ENCODE measurements at regions not wholly inside any gene's neighbourhood (a gene's known extent, or its start where the extent isn't known, plus 50 kb on each side); places are given as distances from the start of the nearest gene placed in this dataset.
"Not testable (repeated sequence)": the region's sequence is repeated elsewhere in the genome, so short reads cannot be mapped to it uniquely, and the experiment has no call there.

DNA sequence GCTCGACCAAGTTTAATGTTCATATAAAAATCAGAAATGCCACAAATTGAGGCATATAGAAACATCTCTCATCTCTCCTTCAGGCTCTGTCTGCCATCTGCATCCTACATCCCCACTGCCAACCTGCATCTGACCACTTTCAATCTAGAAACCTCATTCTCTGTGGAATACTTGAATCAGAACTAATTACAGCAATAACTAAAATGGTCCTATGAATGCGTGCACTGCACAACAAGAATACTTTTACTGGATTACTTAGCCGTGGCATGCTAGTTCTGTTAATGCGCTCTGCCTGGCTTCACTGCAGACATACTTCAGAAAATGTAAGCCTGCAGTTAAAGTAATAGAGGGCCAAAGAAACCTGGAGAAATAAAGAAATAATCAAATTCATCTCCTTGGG is 89.8 kb upstream of the NR5A2 start:
- FAIRE-seq (no peak), DNase-seq (ENCODE audit: extremely low spot score, insufficient read length, low read depth) (no peak)

- FAIRE-seq (no peak), DNase-seq (ENCODE audit: extremely low spot score, insufficient read length, low read depth) (no peak)
These were observed 82.5 kb upstream of the NR5A2 start for GRCh38 chr1:199944986-199945385.

- FAIRE-seq = no peak
- DNase-seq (ENCODE audit: extremely low spot score, insufficient read length, low read depth) = no peak
These were observed 81.9 kb upstream of the NR5A2 start for GRCh38 chr1:199945591-199945990.

- DNase-seq (ENCODE audit: extremely low spot score, insufficient read length, low read depth) (no peak), FAIRE-seq (no peak)
These were observed 81.0 kb upstream of the NR5A2 start for GRCh38 chr1:199946305-199947155.

DNA sequence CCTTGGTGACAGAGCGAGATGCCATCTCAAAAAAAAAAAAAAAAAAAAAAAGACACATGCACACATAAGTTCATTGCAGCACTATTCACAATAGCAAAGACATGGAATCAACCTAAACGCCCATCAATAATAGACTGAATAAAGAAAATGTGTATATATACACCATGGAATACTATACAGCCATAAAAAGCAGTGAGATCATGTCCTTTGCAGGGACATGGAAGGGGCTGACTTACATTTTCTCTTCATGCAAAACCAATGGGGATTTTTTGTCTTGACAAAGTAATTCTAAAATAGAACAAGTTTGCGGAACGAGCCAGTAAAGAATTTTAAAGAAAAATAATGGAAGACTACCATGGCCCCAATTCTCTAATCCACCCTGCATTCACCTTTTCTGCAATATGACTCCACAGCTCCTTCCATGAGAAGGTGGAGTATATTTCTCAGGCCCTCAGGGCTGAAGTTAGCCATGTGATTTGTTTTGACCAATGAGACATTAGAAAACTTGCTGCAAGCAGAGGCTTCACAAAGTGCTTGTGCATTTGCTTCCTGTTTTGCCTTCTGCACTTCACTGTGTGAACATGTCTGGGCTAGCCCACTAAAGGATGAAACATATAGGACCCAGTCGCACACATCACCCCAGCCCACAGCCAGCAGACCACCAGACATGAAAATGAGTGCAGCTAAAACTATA is 78.8 kb upstream of the NR5A2 start:
- DNase-seq (ENCODE audit: extremely low spot score, insufficient read length, low read depth) = no peak
- no peak for FAIRE-seq

DNA sequence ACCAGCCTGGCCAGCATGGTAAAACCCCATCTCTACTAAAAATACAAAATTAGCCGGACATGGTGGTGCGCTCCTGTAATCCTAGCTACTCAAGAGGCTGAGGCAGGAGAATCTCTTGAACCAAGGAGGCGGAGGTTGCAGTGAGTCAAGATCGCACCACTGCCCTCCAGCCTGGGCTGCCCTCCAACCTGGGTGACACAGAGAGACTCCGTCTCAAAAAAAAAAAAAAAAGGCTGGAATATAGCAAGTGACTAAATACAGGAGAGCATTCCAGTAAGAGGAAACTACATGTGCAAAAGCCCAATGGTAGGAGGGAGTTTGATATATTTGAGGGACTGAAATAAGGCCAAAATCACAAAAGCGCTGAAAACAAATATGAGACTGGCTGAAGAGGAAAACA is 76.5 kb upstream of the NR5A2 start:
- DNase-seq (ENCODE audit: extremely low spot score, insufficient read length, low read depth); FAIRE-seq: not testable (repeated sequence)

GRCh38 chr1:199953651-199954050 is 73.9 kb upstream of the NR5A2 start:
- DNase-seq (ENCODE audit: extremely low spot score, insufficient read length, low read depth) (no peak), FAIRE-seq (no peak)

GRCh38 chr1:199954699-199955098 is 72.8 kb upstream of the NR5A2 start:
- FAIRE-seq (no peak), DNase-seq (ENCODE audit: extremely low spot score, insufficient read length, low read depth) (no peak)

DNA sequence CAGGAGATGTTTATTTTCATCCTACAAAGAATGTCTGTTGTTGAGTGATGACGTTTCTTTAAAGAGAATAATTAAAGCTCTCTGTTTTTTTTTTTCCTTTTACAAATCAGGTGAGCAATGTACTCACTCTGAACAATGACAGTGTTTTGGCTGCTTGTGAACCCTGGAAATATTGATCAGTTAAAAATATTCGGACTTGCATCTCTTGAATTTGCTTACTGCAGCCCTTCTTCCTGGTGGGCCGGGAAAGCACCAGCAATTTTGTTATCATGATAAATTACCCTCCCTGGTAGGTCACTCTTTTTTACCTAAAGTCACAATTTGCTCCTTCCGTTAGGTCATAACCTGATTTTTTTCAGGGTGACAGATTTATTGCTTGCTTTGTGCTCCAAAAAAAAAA is 72.3 kb upstream of the NR5A2 start:
- FAIRE-seq (no peak), DNase-seq (ENCODE audit: extremely low spot score, insufficient read length, low read depth) (no peak)

GRCh38 chr1:199956005-199956404 is 71.5 kb upstream of the NR5A2 start:
- FAIRE-seq = no peak
- DNase-seq (ENCODE audit: extremely low spot score, insufficient read length, low read depth) = no peak

- DNase-seq (ENCODE audit: extremely low spot score, insufficient read length, low read depth) (no peak), FAIRE-seq (no peak)
These were observed 68.3 kb upstream of the NR5A2 start for GRCh38 chr1:199959033-199959774.

DNA sequence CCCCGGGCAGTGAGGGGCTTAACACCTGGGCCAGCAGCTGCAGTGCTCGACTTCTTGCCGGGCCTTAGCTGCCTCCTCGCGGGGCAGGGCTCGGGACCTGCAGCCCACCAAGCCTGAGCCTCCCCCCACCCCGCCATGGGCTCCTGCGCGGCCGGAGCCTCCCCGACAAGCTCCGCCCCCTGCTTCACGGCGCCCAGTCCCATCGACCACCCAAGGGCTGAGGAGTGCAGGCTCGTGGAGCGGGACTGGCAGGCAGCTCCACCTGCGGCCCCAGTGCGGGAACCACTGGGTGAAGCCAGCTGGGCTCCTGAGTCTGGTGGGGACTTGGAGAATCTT is 67.8 kb upstream of the NR5A2 start:
- DNase-seq (ENCODE audit: extremely low spot score, insufficient read length, low read depth) (no peak), FAIRE-seq (no peak)

DNA sequence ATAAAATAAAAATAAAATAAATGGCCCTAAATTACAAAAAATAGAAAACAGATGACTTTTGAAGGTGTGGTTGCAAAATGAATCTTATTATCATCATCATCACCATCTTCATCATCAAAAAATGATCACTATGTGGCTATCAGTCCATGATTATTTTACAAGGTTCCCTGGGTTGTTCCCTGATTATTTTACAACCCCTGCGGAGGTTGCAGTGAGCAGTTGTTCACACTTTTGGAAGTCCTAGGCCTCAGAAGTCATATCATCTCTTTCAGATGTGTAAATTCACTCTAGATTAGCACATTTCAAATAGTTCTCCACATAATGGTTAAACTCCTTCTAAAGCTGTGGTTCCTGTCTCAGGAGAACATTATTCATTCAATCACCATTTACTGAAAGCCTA is 57.4 kb upstream of the NR5A2 start:
- no peak for DNase-seq (ENCODE audit: extremely low spot score, insufficient read length, low read depth)
- FAIRE-seq = no peak

- DNase-seq (ENCODE audit: extremely low spot score, insufficient read length, low read depth) (no peak), FAIRE-seq (no peak)
These were observed 50.9 kb upstream of the NR5A2 start for GRCh38 chr1:199976496-199977144.

All from GM18507 (cell line).